H9 (cell line): ENCODE measurements at regions not wholly inside any gene's neighbourhood (a gene's known extent, or its start where the extent isn't known, plus 50 kb on each side); places are given as distances from the start of the nearest gene placed in this dataset.

Experiments used
- DNase-seq: peaks from one replicate; pipeline ENCODE4 v3.0.0-alpha.2; 2017
- H2AFZ ChIP-seq: one replicate; pipeline ENCODE4 v1.6.1; 2013; ENCODE audit warnings: mild to moderate bottlenecking, low read length, control low read depth, moderate library complexity
- H2AK5ac ChIP-seq: 2 replicates; pipeline ENCODE4 v1.6.1; 2013; ENCODE audit warnings: low read length, control low read depth, mixed read lengths; ENCODE audit not compliant: insufficient read length
- H2BK120ac ChIP-seq: one replicate; pipeline ENCODE4 v1.6.1; 2013; ENCODE audit warnings: low read depth, mild to moderate bottlenecking, low read length, control low read depth, inconsistent platforms; ENCODE audit not compliant: poor library complexity, severe bottlenecking
- H2BK12ac ChIP-seq: 2 replicates; pipeline ENCODE4 v1.6.1; 2013; ENCODE audit warnings: low read length, control low read depth, mixed read lengths, low read depth; ENCODE audit not compliant: insufficient read length
- H2BK15ac ChIP-seq: 2 replicates; pipeline ENCODE4 v1.6.1; 2013; ENCODE audit warnings: low read depth, low read length, control low read depth
- H2BK20ac ChIP-seq: one replicate; pipeline ENCODE4 v1.6.1; 2013; ENCODE audit warnings: low read depth, mild to moderate bottlenecking, low read length, control low read depth, inconsistent platforms; ENCODE audit not compliant: poor library complexity, severe bottlenecking
- H2BK5ac ChIP-seq: 2 replicates; pipeline ENCODE4 v1.6.1; 2013; ENCODE audit warnings: low read length, control low read depth, mixed read lengths; ENCODE audit not compliant: insufficient read length
- H3K14ac ChIP-seq: 2 replicates; pipeline ENCODE4 v1.6.1; 2013; ENCODE audit warnings: low read length, control low read depth; ENCODE audit not compliant: insufficient read depth
- H3K18ac ChIP-seq: 2 replicates; pipeline ENCODE4 v1.6.1; 2013; ENCODE audit warnings: low read depth, mild to moderate bottlenecking, mixed read lengths, low read length, control low read depth; ENCODE audit not compliant: insufficient read length
- H3K23ac ChIP-seq: 2 replicates; pipeline ENCODE4 v1.6.1; 2013; ENCODE audit warnings: low read length, control low read depth, mixed read lengths, low read depth; ENCODE audit not compliant: insufficient read length
- H3K23me2 ChIP-seq: 2 replicates; pipeline ENCODE4 v1.6.1; 2013; ENCODE audit warnings: low read depth, mild to moderate bottlenecking, mixed read lengths, low read length, control low read depth; ENCODE audit not compliant: insufficient read length, poor library complexity, severe bottlenecking
- H3K27ac ChIP-seq: 2 replicates; pipeline ENCODE4 v1.5.1; 2013; ENCODE audit warnings: low read length, control low read depth, mixed read lengths, low read depth; ENCODE audit not compliant: insufficient read length
- H3K27me3 ChIP-seq: 2 replicates; pipeline ENCODE4 v1.6.1; 2013; ENCODE audit warnings: low read length, control low read depth, inconsistent platforms; ENCODE audit not compliant: insufficient read depth
- H3K4ac ChIP-seq: 2 replicates; pipeline ENCODE4 v1.6.1; 2013; ENCODE audit warnings: low read depth, mild to moderate bottlenecking, control low read depth, inconsistent platforms, low read length, moderate library complexity
- H3K4me1 ChIP-seq: 2 replicates; pipeline ENCODE4 v1.6.1; 2013; ENCODE audit warnings: low read length, control low read depth, inconsistent platforms; ENCODE audit not compliant: insufficient read depth
- H3K4me2 ChIP-seq: 2 replicates; pipeline ENCODE4 v1.6.1; 2013; ENCODE audit warnings: low read length, control low read depth, mixed read lengths; ENCODE audit not compliant: insufficient read length, insufficient read depth
- H3K56ac ChIP-seq: 2 replicates; pipeline ENCODE4 v1.6.1; 2013; ENCODE audit warnings: low read depth, mild to moderate bottlenecking, mixed read lengths, low read length, control low read depth; ENCODE audit not compliant: insufficient read length
- H3K79me1 ChIP-seq: 2 replicates; pipeline ENCODE4 v1.6.1; 2013; ENCODE audit warnings: low read depth, mild to moderate bottlenecking, moderate library complexity, low read length, control low read depth, inconsistent platforms; ENCODE audit not compliant: insufficient read depth, poor library complexity, severe bottlenecking
- H3K79me2 ChIP-seq: 2 replicates; pipeline ENCODE4 v1.6.1; 2013; ENCODE audit warnings: low read length, control low read depth, inconsistent platforms; ENCODE audit not compliant: insufficient read depth
- H3K9ac ChIP-seq: 2 replicates; pipeline ENCODE4 v1.6.1; 2013; ENCODE audit warnings: low read length, control low read depth, mixed read lengths; ENCODE audit not compliant: insufficient read length; ENCODE audit errors: extremely low read depth
- H3K9me3 ChIP-seq: one replicate; pipeline ENCODE4 v1.6.1; 2013; ENCODE audit warnings: low read depth, low read length, inconsistent platforms; ENCODE audit not compliant: control insufficient read depth
- H3T11ph ChIP-seq: one replicate; pipeline ENCODE4 v1.6.1; 2013; ENCODE audit warnings: mild to moderate bottlenecking, low read length, control low read depth, inconsistent platforms
- H4K20me1 ChIP-seq: one replicate; pipeline ENCODE4 v1.6.1; 2013; ENCODE audit not compliant: control insufficient read depth, insufficient read length, insufficient read depth
- H4K5ac ChIP-seq: 2 replicates; pipeline ENCODE4 v1.6.1; 2013; ENCODE audit warnings: low read depth, mild to moderate bottlenecking, mixed read lengths, low read length, control low read depth; ENCODE audit not compliant: insufficient read length
- H4K8ac ChIP-seq: replicated peaks from 2 replicates; pipeline ENCODE4 v1.6.1; 2013; ENCODE audit warnings: low read length, control low read depth, mixed read lengths, low read depth; ENCODE audit not compliant: insufficient read length
- H4K91ac ChIP-seq: 2 replicates; pipeline ENCODE4 v1.6.1; 2013; ENCODE audit warnings: low read depth, mild to moderate bottlenecking, moderate library complexity, mixed read lengths, low read length, control low read depth; ENCODE audit not compliant: insufficient read length
- H3K27ac Mint-ChIP-seq, 3 experiments: 2 replicates in 2 of 3; 3 replicates in 1 of 3; pipeline ENCODE4 v1.8.0; 2020 to 2021; ENCODE audit warnings: mixed read lengths in 3 of 3, mild to moderate bottlenecking in 1 of 3, moderate library complexity in 1 of 3
- H3K27me3 Mint-ChIP-seq: 2 replicates; pipeline ENCODE4 v1.8.0; 2021; ENCODE audit warnings: low read depth, mild to moderate bottlenecking, moderate library complexity, mixed read lengths
- H3K36me3 Mint-ChIP-seq, 3 experiments: 2 replicates in 2 of 3; 3 replicates in 1 of 3; pipeline ENCODE4 v1.8.0; 2020 to 2021; ENCODE audit warnings: low read depth in 3 of 3, mixed read lengths in 3 of 3; ENCODE audit not compliant: insufficient read depth in 1 of 3
- H3K4me1 Mint-ChIP-seq, 2 experiments: 2 replicates each; pipeline ENCODE4 v1.8.0; 2020; ENCODE audit warnings: mixed read lengths in 2 of 2
- H3K4me3 Mint-ChIP-seq, 2 experiments: 2 replicates in 1 of 2; 3 replicates in 1 of 2; pipeline ENCODE4 v1.8.0; 2020 to 2021; ENCODE audit warnings: mild to moderate bottlenecking in 2 of 2, mixed read lengths in 2 of 2, moderate library complexity in 1 of 2
- H3K9me3 Mint-ChIP-seq, 2 experiments: 2 replicates in 1 of 2; 3 replicates in 1 of 2; pipeline ENCODE4 v1.8.0; 2020; ENCODE audit warnings: mild to moderate bottlenecking in 2 of 2, mixed read lengths in 2 of 2, moderate library complexity in 1 of 2
- WGBS: extraction: QIAGEN DNeasy Blood & Tissue Kit; methylation state at CpG from one replicate; pipeline ENCODE4 v1.1.7; 2013; ENCODE audit warnings: missing lambda C conversion rate, low lambda C conversion rate, mixed read lengths; ENCODE audit not compliant: insufficient read length; ENCODE audit errors: extremely low coverage; 5-methylcytosine and 5-hydroxymethylcytosine counted together
- TF ChIP-seq, protein P1 (sequence below): fragments of 200-600 bp; sonication (generic); conservative IDR thresholded peaks from 3 replicates; pipeline ENCODE4 v1.8.0; 2021; ENCODE audit warnings: antibody characterized with exemption, mild to moderate bottlenecking

- Histone ChIP-seq H3K23ac (no peak overlapping the region), H3K79me1 (no peaks in the 10 kb centered on the region), H2BK120ac (no peak overlapping the region), H3K27ac (no peak overlapping the region), H3K4me2 (no peak overlapping the region), H3K4me1 (no peaks in the 10 kb centered on the region), H2AFZ (no peak overlapping the region), H3K56ac (no peak overlapping the region), H3K23me2 (no peaks in the 10 kb centered on the region), H3K9ac (no peak overlapping the region), H2BK12ac (no peak overlapping the region), H3K79me2 (no peaks in the 10 kb centered on the region), H4K91ac (no peak overlapping the region), H2BK20ac (no peak overlapping the region), H2BK15ac (no peak overlapping the region), H3K9me3 (no peaks in the 10 kb centered on the region), H3T11ph (no peak overlapping the region), H4K8ac (no peak overlapping the region), H3K18ac (no peak overlapping the region), H4K5ac (no peak overlapping the region), H2AK5ac (no peak overlapping the region), H3K27me3 (no peaks in the 10 kb centered on the region), H3K14ac (no peak overlapping the region), H2BK5ac (no peak overlapping the region), H4K20me1 (no peaks in the 10 kb centered on the region), H3K4ac (no peak overlapping the region)
- TF ChIP-seq, protein P1, sequence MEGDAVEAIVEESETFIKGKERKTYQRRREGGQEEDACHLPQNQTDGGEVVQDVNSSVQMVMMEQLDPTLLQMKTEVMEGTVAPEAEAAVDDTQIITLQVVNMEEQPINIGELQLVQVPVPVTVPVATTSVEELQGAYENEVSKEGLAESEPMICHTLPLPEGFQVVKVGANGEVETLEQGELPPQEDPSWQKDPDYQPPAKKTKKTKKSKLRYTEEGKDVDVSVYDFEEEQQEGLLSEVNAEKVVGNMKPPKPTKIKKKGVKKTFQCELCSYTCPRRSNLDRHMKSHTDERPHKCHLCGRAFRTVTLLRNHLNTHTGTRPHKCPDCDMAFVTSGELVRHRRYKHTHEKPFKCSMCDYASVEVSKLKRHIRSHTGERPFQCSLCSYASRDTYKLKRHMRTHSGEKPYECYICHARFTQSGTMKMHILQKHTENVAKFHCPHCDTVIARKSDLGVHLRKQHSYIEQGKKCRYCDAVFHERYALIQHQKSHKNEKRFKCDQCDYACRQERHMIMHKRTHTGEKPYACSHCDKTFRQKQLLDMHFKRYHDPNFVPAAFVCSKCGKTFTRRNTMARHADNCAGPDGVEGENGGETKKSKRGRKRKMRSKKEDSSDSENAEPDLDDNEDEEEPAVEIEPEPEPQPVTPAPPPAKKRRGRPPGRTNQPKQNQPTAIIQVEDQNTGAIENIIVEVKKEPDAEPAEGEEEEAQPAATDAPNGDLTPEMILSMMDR, result no peak
- Mint-ChIP-seq H3K27me3 (no peaks in the 10 kb centered on the region), H3K9me3 (no peaks in the 10 kb centered on the region), H3K4me3 (no peak overlapping the region), H3K36me3 (no peaks in the 10 kb centered on the region), H3K27ac (no peak overlapping the region), H3K4me1 (no peaks in the 10 kb centered on the region)
- WGBS, result no CpG with 5 or more reads among the region's 3 CpGs
- no peak for DNase-seq
These were observed 138.8 kb downstream of the ZWINT start for GRCh38 chr10:56222237-56222636.
